ENCODE measurements at regions not wholly inside any gene's neighbourhood (a gene's known extent, or its start where the extent isn't known, plus 50 kb on each side); places are given as distances from the start of the nearest gene placed in this dataset.

- TF ChIP-seq YY1 (IDR thresholded peaks at IDR 0.05; ENCODE audit: insufficient read depth, insufficient read length) (no peak), ZNF274 (IDR thresholded peaks at IDR 0.05; ENCODE audit: low read depth, low read length) (no peak)
These were observed 157.9 kb upstream of the NTRK2 start for GRCh38 chr9:84511651-84512050.

All from NT2/D1 (cell line).